H9 (cell line): ENCODE measurements at regions not wholly inside any gene's neighbourhood (a gene's known extent, or its start where the extent isn't known, plus 50 kb on each side); places are given as distances from the start of the nearest gene placed in this dataset.

Experiments
- DNase-seq: peaks from one replicate; pipeline ENCODE4 v3.0.0-alpha.2; 2017
- H2AFZ ChIP-seq: one replicate; pipeline ENCODE4 v1.6.1; 2013; ENCODE audit warnings: mild to moderate bottlenecking, low read length, control low read depth, moderate library complexity
- H2AK5ac ChIP-seq: 2 replicates; pipeline ENCODE4 v1.6.1; 2013; ENCODE audit warnings: low read length, control low read depth, mixed read lengths; ENCODE audit not compliant: insufficient read length
- H2BK120ac ChIP-seq: one replicate; pipeline ENCODE4 v1.6.1; 2013; ENCODE audit warnings: low read depth, mild to moderate bottlenecking, low read length, control low read depth, inconsistent platforms; ENCODE audit not compliant: poor library complexity, severe bottlenecking
- H2BK12ac ChIP-seq: 2 replicates; pipeline ENCODE4 v1.6.1; 2013; ENCODE audit warnings: low read length, control low read depth, mixed read lengths, low read depth; ENCODE audit not compliant: insufficient read length
- H2BK15ac ChIP-seq: 2 replicates; pipeline ENCODE4 v1.6.1; 2013; ENCODE audit warnings: low read depth, low read length, control low read depth
- H2BK20ac ChIP-seq: one replicate; pipeline ENCODE4 v1.6.1; 2013; ENCODE audit warnings: low read depth, mild to moderate bottlenecking, low read length, control low read depth, inconsistent platforms; ENCODE audit not compliant: poor library complexity, severe bottlenecking
- H2BK5ac ChIP-seq: 2 replicates; pipeline ENCODE4 v1.6.1; 2013; ENCODE audit warnings: low read length, control low read depth, mixed read lengths; ENCODE audit not compliant: insufficient read length
- H3K14ac ChIP-seq: 2 replicates; pipeline ENCODE4 v1.6.1; 2013; ENCODE audit warnings: low read length, control low read depth; ENCODE audit not compliant: insufficient read depth
- H3K18ac ChIP-seq: 2 replicates; pipeline ENCODE4 v1.6.1; 2013; ENCODE audit warnings: low read depth, mild to moderate bottlenecking, mixed read lengths, low read length, control low read depth; ENCODE audit not compliant: insufficient read length
- H3K23ac ChIP-seq: 2 replicates; pipeline ENCODE4 v1.6.1; 2013; ENCODE audit warnings: low read length, control low read depth, mixed read lengths, low read depth; ENCODE audit not compliant: insufficient read length
- H3K23me2 ChIP-seq: 2 replicates; pipeline ENCODE4 v1.6.1; 2013; ENCODE audit warnings: low read depth, mild to moderate bottlenecking, mixed read lengths, low read length, control low read depth; ENCODE audit not compliant: insufficient read length, poor library complexity, severe bottlenecking
- H3K27ac ChIP-seq: 2 replicates; pipeline ENCODE4 v1.5.1; 2013; ENCODE audit warnings: low read length, control low read depth, mixed read lengths, low read depth; ENCODE audit not compliant: insufficient read length
- H3K27me3 ChIP-seq: 2 replicates; pipeline ENCODE4 v1.6.1; 2013; ENCODE audit warnings: low read length, control low read depth, inconsistent platforms; ENCODE audit not compliant: insufficient read depth
- H3K4ac ChIP-seq: 2 replicates; pipeline ENCODE4 v1.6.1; 2013; ENCODE audit warnings: low read depth, mild to moderate bottlenecking, control low read depth, inconsistent platforms, low read length, moderate library complexity
- H3K4me1 ChIP-seq: 2 replicates; pipeline ENCODE4 v1.6.1; 2013; ENCODE audit warnings: low read length, control low read depth, inconsistent platforms; ENCODE audit not compliant: insufficient read depth
- H3K4me2 ChIP-seq: 2 replicates; pipeline ENCODE4 v1.6.1; 2013; ENCODE audit warnings: low read length, control low read depth, mixed read lengths; ENCODE audit not compliant: insufficient read length, insufficient read depth
- H3K56ac ChIP-seq: 2 replicates; pipeline ENCODE4 v1.6.1; 2013; ENCODE audit warnings: low read depth, mild to moderate bottlenecking, mixed read lengths, low read length, control low read depth; ENCODE audit not compliant: insufficient read length
- H3K79me1 ChIP-seq: 2 replicates; pipeline ENCODE4 v1.6.1; 2013; ENCODE audit warnings: low read depth, mild to moderate bottlenecking, moderate library complexity, low read length, control low read depth, inconsistent platforms; ENCODE audit not compliant: insufficient read depth, poor library complexity, severe bottlenecking
- H3K79me2 ChIP-seq: 2 replicates; pipeline ENCODE4 v1.6.1; 2013; ENCODE audit warnings: low read length, control low read depth, inconsistent platforms; ENCODE audit not compliant: insufficient read depth
- H3K9ac ChIP-seq: 2 replicates; pipeline ENCODE4 v1.6.1; 2013; ENCODE audit warnings: low read length, control low read depth, mixed read lengths; ENCODE audit not compliant: insufficient read length; ENCODE audit errors: extremely low read depth
- H3K9me3 ChIP-seq: one replicate; pipeline ENCODE4 v1.6.1; 2013; ENCODE audit warnings: low read depth, low read length, inconsistent platforms; ENCODE audit not compliant: control insufficient read depth
- H3T11ph ChIP-seq: one replicate; pipeline ENCODE4 v1.6.1; 2013; ENCODE audit warnings: mild to moderate bottlenecking, low read length, control low read depth, inconsistent platforms
- H4K20me1 ChIP-seq: one replicate; pipeline ENCODE4 v1.6.1; 2013; ENCODE audit not compliant: control insufficient read depth, insufficient read length, insufficient read depth
- H4K5ac ChIP-seq: 2 replicates; pipeline ENCODE4 v1.6.1; 2013; ENCODE audit warnings: low read depth, mild to moderate bottlenecking, mixed read lengths, low read length, control low read depth; ENCODE audit not compliant: insufficient read length
- H4K8ac ChIP-seq: replicated peaks from 2 replicates; pipeline ENCODE4 v1.6.1; 2013; ENCODE audit warnings: low read length, control low read depth, mixed read lengths, low read depth; ENCODE audit not compliant: insufficient read length
- H4K91ac ChIP-seq: 2 replicates; pipeline ENCODE4 v1.6.1; 2013; ENCODE audit warnings: low read depth, mild to moderate bottlenecking, moderate library complexity, mixed read lengths, low read length, control low read depth; ENCODE audit not compliant: insufficient read length
- H3K27ac Mint-ChIP-seq, 3 experiments: 2 replicates in 2 of 3; 3 replicates in 1 of 3; pipeline ENCODE4 v1.8.0; 2020 to 2021; ENCODE audit warnings: mixed read lengths in 3 of 3, mild to moderate bottlenecking in 1 of 3, moderate library complexity in 1 of 3
- H3K27me3 Mint-ChIP-seq: 2 replicates; pipeline ENCODE4 v1.8.0; 2021; ENCODE audit warnings: low read depth, mild to moderate bottlenecking, moderate library complexity, mixed read lengths
- H3K36me3 Mint-ChIP-seq, 3 experiments: 2 replicates in 2 of 3; 3 replicates in 1 of 3; pipeline ENCODE4 v1.8.0; 2020 to 2021; ENCODE audit warnings: low read depth in 3 of 3, mixed read lengths in 3 of 3; ENCODE audit not compliant: insufficient read depth in 1 of 3
- H3K4me1 Mint-ChIP-seq, 2 experiments: 2 replicates each; pipeline ENCODE4 v1.8.0; 2020; ENCODE audit warnings: mixed read lengths in 2 of 2
- H3K4me3 Mint-ChIP-seq, 2 experiments: 2 replicates in 1 of 2; 3 replicates in 1 of 2; pipeline ENCODE4 v1.8.0; 2020 to 2021; ENCODE audit warnings: mild to moderate bottlenecking in 2 of 2, mixed read lengths in 2 of 2, moderate library complexity in 1 of 2
- H3K9me3 Mint-ChIP-seq, 2 experiments: 2 replicates in 1 of 2; 3 replicates in 1 of 2; pipeline ENCODE4 v1.8.0; 2020; ENCODE audit warnings: mild to moderate bottlenecking in 2 of 2, mixed read lengths in 2 of 2, moderate library complexity in 1 of 2
- WGBS: extraction: QIAGEN DNeasy Blood & Tissue Kit; methylation state at CpG from one replicate; pipeline ENCODE4 v1.1.7; 2013; ENCODE audit warnings: missing lambda C conversion rate, low lambda C conversion rate, mixed read lengths; ENCODE audit not compliant: insufficient read length; ENCODE audit errors: extremely low coverage; 5-methylcytosine and 5-hydroxymethylcytosine counted together
- TF ChIP-seq, protein P1 (sequence below): fragments of 200-600 bp; sonication (generic); conservative IDR thresholded peaks from 3 replicates; pipeline ENCODE4 v1.8.0; 2021; ENCODE audit warnings: antibody characterized with exemption, mild to moderate bottlenecking

DNA sequence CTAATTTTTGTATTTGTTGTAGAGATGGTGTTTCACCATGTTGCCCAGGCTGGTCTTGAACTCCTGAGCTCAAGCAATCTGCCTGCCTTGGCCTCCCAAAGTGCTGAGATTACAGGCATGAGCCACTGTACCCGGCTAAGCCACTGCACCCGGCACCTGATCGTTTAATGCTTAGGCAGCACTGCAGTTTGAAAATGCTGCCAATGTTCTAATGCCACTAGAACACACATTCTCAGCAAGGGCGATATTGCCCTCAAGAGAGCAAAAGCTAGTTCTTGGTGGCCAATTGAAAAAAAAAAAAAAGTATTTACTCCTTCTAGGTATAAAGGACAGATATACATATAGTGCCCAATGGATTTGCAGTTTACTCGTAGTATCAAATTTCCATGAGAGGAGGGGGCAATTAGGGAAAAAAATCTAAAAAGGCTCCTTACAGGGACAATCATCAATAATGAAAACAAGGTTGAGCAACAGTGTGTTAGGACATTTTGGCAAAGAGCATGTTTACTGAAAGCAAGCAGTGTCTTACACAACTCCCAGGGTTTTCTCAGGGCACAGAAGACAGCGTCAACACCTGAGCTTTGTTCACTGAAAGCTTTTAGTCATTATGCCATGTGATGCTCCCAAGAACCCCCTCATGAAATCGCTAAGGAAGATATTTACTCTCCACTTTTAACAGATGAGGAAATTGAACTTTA, 199.9 kb upstream of the PKDCC start:
- H3K9me3 ChIP-seq = no peaks in the 10 kb centered on the region
- no peak overlapping the region for H2BK15ac ChIP-seq
- H4K8ac ChIP-seq = no peak overlapping the region
- H2AFZ ChIP-seq = no peak overlapping the region
- no CpG with 5 or more reads among the region's 7 CpGs for WGBS
- Mint-ChIP-seq H3K36me3 (no peaks in the 10 kb centered on the region), H3K9me3 (no peaks in the 10 kb centered on the region), H3K4me1 (peaks cover 0 to 2% of the 10 kb centered on the region in 2 experiments; a peak in 1 of 4 replicates), H3K4me3 (no peak overlapping the region), H3K27me3 (peaks cover 53% of the 10 kb centered on the region), H3K27ac (no peak overlapping the region)
- no peak overlapping the region for H2BK20ac ChIP-seq
- H3K4me2 ChIP-seq = no peak overlapping the region
- no peak overlapping the region for H3K18ac ChIP-seq
- H2BK120ac ChIP-seq = no peak overlapping the region
- no peak overlapping the region for H3K9ac ChIP-seq
- no peak overlapping the region for H2BK5ac ChIP-seq
- H3K4me1 ChIP-seq = no peaks in the 10 kb centered on the region
- no peak overlapping the region for H3K56ac ChIP-seq
- H3K23ac ChIP-seq = no peak overlapping the region
- H3K4ac ChIP-seq = no peak overlapping the region
- no peaks in the 10 kb centered on the region for H3K79me2 ChIP-seq
- no peaks in the 10 kb centered on the region for H4K20me1 ChIP-seq
- no peak overlapping the region for H3K27ac ChIP-seq
- H2AK5ac ChIP-seq = no peak overlapping the region
- H3K23me2 ChIP-seq = no peaks in the 10 kb centered on the region
- H3K14ac ChIP-seq = no peak overlapping the region
- no peaks in the 10 kb centered on the region for H3K79me1 ChIP-seq
- DNase-seq = no peak
- TF ChIP-seq, protein P1, sequence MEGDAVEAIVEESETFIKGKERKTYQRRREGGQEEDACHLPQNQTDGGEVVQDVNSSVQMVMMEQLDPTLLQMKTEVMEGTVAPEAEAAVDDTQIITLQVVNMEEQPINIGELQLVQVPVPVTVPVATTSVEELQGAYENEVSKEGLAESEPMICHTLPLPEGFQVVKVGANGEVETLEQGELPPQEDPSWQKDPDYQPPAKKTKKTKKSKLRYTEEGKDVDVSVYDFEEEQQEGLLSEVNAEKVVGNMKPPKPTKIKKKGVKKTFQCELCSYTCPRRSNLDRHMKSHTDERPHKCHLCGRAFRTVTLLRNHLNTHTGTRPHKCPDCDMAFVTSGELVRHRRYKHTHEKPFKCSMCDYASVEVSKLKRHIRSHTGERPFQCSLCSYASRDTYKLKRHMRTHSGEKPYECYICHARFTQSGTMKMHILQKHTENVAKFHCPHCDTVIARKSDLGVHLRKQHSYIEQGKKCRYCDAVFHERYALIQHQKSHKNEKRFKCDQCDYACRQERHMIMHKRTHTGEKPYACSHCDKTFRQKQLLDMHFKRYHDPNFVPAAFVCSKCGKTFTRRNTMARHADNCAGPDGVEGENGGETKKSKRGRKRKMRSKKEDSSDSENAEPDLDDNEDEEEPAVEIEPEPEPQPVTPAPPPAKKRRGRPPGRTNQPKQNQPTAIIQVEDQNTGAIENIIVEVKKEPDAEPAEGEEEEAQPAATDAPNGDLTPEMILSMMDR = no peak
- no peak overlapping the region for H3T11ph ChIP-seq
- H3K27me3 ChIP-seq = no peaks in the 10 kb centered on the region
- no peak overlapping the region for H4K91ac ChIP-seq
- H4K5ac ChIP-seq = no peak overlapping the region
- H2BK12ac ChIP-seq = no peak overlapping the region
